ENCODE measurements at regions not wholly inside any gene's neighbourhood (a gene's known extent, or its start where the extent isn't known, plus 50 kb on each side); places are given as distances from the start of the nearest gene placed in this dataset.
"Not testable (repeated sequence)": the region's sequence is repeated elsewhere in the genome, so short reads cannot be mapped to it uniquely, and the experiment has no call there.

- TF ChIP-seq, protein P1, sequence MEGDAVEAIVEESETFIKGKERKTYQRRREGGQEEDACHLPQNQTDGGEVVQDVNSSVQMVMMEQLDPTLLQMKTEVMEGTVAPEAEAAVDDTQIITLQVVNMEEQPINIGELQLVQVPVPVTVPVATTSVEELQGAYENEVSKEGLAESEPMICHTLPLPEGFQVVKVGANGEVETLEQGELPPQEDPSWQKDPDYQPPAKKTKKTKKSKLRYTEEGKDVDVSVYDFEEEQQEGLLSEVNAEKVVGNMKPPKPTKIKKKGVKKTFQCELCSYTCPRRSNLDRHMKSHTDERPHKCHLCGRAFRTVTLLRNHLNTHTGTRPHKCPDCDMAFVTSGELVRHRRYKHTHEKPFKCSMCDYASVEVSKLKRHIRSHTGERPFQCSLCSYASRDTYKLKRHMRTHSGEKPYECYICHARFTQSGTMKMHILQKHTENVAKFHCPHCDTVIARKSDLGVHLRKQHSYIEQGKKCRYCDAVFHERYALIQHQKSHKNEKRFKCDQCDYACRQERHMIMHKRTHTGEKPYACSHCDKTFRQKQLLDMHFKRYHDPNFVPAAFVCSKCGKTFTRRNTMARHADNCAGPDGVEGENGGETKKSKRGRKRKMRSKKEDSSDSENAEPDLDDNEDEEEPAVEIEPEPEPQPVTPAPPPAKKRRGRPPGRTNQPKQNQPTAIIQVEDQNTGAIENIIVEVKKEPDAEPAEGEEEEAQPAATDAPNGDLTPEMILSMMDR (conservative IDR thresholded peaks at IDR 0.05) = not testable (repeated sequence)
- TF ChIP-seq ZFX (IDR thresholded peaks at IDR 0.05) = not testable (repeated sequence)
Measured at GRCh38 chr2:209018633-209019032, 405.2 kb upstream of the MAP2 start.
